H9 (cell line): ENCODE measurements at regions not wholly inside any gene's neighbourhood (a gene's known extent, or its start where the extent isn't known, plus 50 kb on each side); places are given as distances from the start of the nearest gene placed in this dataset.

Experiments
- DNase-seq: peaks from one replicate; pipeline ENCODE4 v3.0.0-alpha.2; 2017
- H2AFZ ChIP-seq: one replicate; pipeline ENCODE4 v1.6.1; 2013; ENCODE audit warnings: mild to moderate bottlenecking, low read length, control low read depth, moderate library complexity
- H2AK5ac ChIP-seq: 2 replicates; pipeline ENCODE4 v1.6.1; 2013; ENCODE audit warnings: low read length, control low read depth, mixed read lengths; ENCODE audit not compliant: insufficient read length
- H2BK120ac ChIP-seq: one replicate; pipeline ENCODE4 v1.6.1; 2013; ENCODE audit warnings: low read depth, mild to moderate bottlenecking, low read length, control low read depth, inconsistent platforms; ENCODE audit not compliant: poor library complexity, severe bottlenecking
- H2BK12ac ChIP-seq: 2 replicates; pipeline ENCODE4 v1.6.1; 2013; ENCODE audit warnings: low read length, control low read depth, mixed read lengths, low read depth; ENCODE audit not compliant: insufficient read length
- H2BK15ac ChIP-seq: 2 replicates; pipeline ENCODE4 v1.6.1; 2013; ENCODE audit warnings: low read depth, low read length, control low read depth
- H2BK20ac ChIP-seq: one replicate; pipeline ENCODE4 v1.6.1; 2013; ENCODE audit warnings: low read depth, mild to moderate bottlenecking, low read length, control low read depth, inconsistent platforms; ENCODE audit not compliant: poor library complexity, severe bottlenecking
- H2BK5ac ChIP-seq: 2 replicates; pipeline ENCODE4 v1.6.1; 2013; ENCODE audit warnings: low read length, control low read depth, mixed read lengths; ENCODE audit not compliant: insufficient read length
- H3K14ac ChIP-seq: 2 replicates; pipeline ENCODE4 v1.6.1; 2013; ENCODE audit warnings: low read length, control low read depth; ENCODE audit not compliant: insufficient read depth
- H3K18ac ChIP-seq: 2 replicates; pipeline ENCODE4 v1.6.1; 2013; ENCODE audit warnings: low read depth, mild to moderate bottlenecking, mixed read lengths, low read length, control low read depth; ENCODE audit not compliant: insufficient read length
- H3K23ac ChIP-seq: 2 replicates; pipeline ENCODE4 v1.6.1; 2013; ENCODE audit warnings: low read length, control low read depth, mixed read lengths, low read depth; ENCODE audit not compliant: insufficient read length
- H3K23me2 ChIP-seq: 2 replicates; pipeline ENCODE4 v1.6.1; 2013; ENCODE audit warnings: low read depth, mild to moderate bottlenecking, mixed read lengths, low read length, control low read depth; ENCODE audit not compliant: insufficient read length, poor library complexity, severe bottlenecking
- H3K27ac ChIP-seq: 2 replicates; pipeline ENCODE4 v1.5.1; 2013; ENCODE audit warnings: low read length, control low read depth, mixed read lengths, low read depth; ENCODE audit not compliant: insufficient read length
- H3K27me3 ChIP-seq: 2 replicates; pipeline ENCODE4 v1.6.1; 2013; ENCODE audit warnings: low read length, control low read depth, inconsistent platforms; ENCODE audit not compliant: insufficient read depth
- H3K4ac ChIP-seq: 2 replicates; pipeline ENCODE4 v1.6.1; 2013; ENCODE audit warnings: low read depth, mild to moderate bottlenecking, control low read depth, inconsistent platforms, low read length, moderate library complexity
- H3K4me1 ChIP-seq: 2 replicates; pipeline ENCODE4 v1.6.1; 2013; ENCODE audit warnings: low read length, control low read depth, inconsistent platforms; ENCODE audit not compliant: insufficient read depth
- H3K4me2 ChIP-seq: 2 replicates; pipeline ENCODE4 v1.6.1; 2013; ENCODE audit warnings: low read length, control low read depth, mixed read lengths; ENCODE audit not compliant: insufficient read length, insufficient read depth
- H3K56ac ChIP-seq: 2 replicates; pipeline ENCODE4 v1.6.1; 2013; ENCODE audit warnings: low read depth, mild to moderate bottlenecking, mixed read lengths, low read length, control low read depth; ENCODE audit not compliant: insufficient read length
- H3K79me1 ChIP-seq: 2 replicates; pipeline ENCODE4 v1.6.1; 2013; ENCODE audit warnings: low read depth, mild to moderate bottlenecking, moderate library complexity, low read length, control low read depth, inconsistent platforms; ENCODE audit not compliant: insufficient read depth, poor library complexity, severe bottlenecking
- H3K79me2 ChIP-seq: 2 replicates; pipeline ENCODE4 v1.6.1; 2013; ENCODE audit warnings: low read length, control low read depth, inconsistent platforms; ENCODE audit not compliant: insufficient read depth
- H3K9ac ChIP-seq: 2 replicates; pipeline ENCODE4 v1.6.1; 2013; ENCODE audit warnings: low read length, control low read depth, mixed read lengths; ENCODE audit not compliant: insufficient read length; ENCODE audit errors: extremely low read depth
- H3K9me3 ChIP-seq: one replicate; pipeline ENCODE4 v1.6.1; 2013; ENCODE audit warnings: low read depth, low read length, inconsistent platforms; ENCODE audit not compliant: control insufficient read depth
- H3T11ph ChIP-seq: one replicate; pipeline ENCODE4 v1.6.1; 2013; ENCODE audit warnings: mild to moderate bottlenecking, low read length, control low read depth, inconsistent platforms
- H4K20me1 ChIP-seq: one replicate; pipeline ENCODE4 v1.6.1; 2013; ENCODE audit not compliant: control insufficient read depth, insufficient read length, insufficient read depth
- H4K5ac ChIP-seq: 2 replicates; pipeline ENCODE4 v1.6.1; 2013; ENCODE audit warnings: low read depth, mild to moderate bottlenecking, mixed read lengths, low read length, control low read depth; ENCODE audit not compliant: insufficient read length
- H4K8ac ChIP-seq: replicated peaks from 2 replicates; pipeline ENCODE4 v1.6.1; 2013; ENCODE audit warnings: low read length, control low read depth, mixed read lengths, low read depth; ENCODE audit not compliant: insufficient read length
- H4K91ac ChIP-seq: 2 replicates; pipeline ENCODE4 v1.6.1; 2013; ENCODE audit warnings: low read depth, mild to moderate bottlenecking, moderate library complexity, mixed read lengths, low read length, control low read depth; ENCODE audit not compliant: insufficient read length
- H3K27ac Mint-ChIP-seq, 3 experiments: 2 replicates in 2 of 3; 3 replicates in 1 of 3; pipeline ENCODE4 v1.8.0; 2020 to 2021; ENCODE audit warnings: mixed read lengths in 3 of 3, mild to moderate bottlenecking in 1 of 3, moderate library complexity in 1 of 3
- H3K27me3 Mint-ChIP-seq: 2 replicates; pipeline ENCODE4 v1.8.0; 2021; ENCODE audit warnings: low read depth, mild to moderate bottlenecking, moderate library complexity, mixed read lengths
- H3K36me3 Mint-ChIP-seq, 3 experiments: 2 replicates in 2 of 3; 3 replicates in 1 of 3; pipeline ENCODE4 v1.8.0; 2020 to 2021; ENCODE audit warnings: low read depth in 3 of 3, mixed read lengths in 3 of 3; ENCODE audit not compliant: insufficient read depth in 1 of 3
- H3K4me1 Mint-ChIP-seq, 2 experiments: 2 replicates each; pipeline ENCODE4 v1.8.0; 2020; ENCODE audit warnings: mixed read lengths in 2 of 2
- H3K4me3 Mint-ChIP-seq, 2 experiments: 2 replicates in 1 of 2; 3 replicates in 1 of 2; pipeline ENCODE4 v1.8.0; 2020 to 2021; ENCODE audit warnings: mild to moderate bottlenecking in 2 of 2, mixed read lengths in 2 of 2, moderate library complexity in 1 of 2
- H3K9me3 Mint-ChIP-seq, 2 experiments: 2 replicates in 1 of 2; 3 replicates in 1 of 2; pipeline ENCODE4 v1.8.0; 2020; ENCODE audit warnings: mild to moderate bottlenecking in 2 of 2, mixed read lengths in 2 of 2, moderate library complexity in 1 of 2
- CTCF ChIP-seq: fragments of 200-600 bp; sonication (generic); conservative IDR thresholded peaks from 3 replicates; pipeline ENCODE4 v1.8.0; 2021; ENCODE audit warnings: antibody characterized with exemption, mild to moderate bottlenecking
- WGBS: extraction: QIAGEN DNeasy Blood & Tissue Kit; methylation state at CpG from one replicate; pipeline ENCODE4 v1.1.7; 2013; ENCODE audit warnings: missing lambda C conversion rate, low lambda C conversion rate, mixed read lengths; ENCODE audit not compliant: insufficient read length; ENCODE audit errors: extremely low coverage; 5-methylcytosine and 5-hydroxymethylcytosine counted together

- WGBS = no CpG with 5 or more reads among the region's 5 CpGs
Observed at GRCh38 chr2:36253086-36253485, 102.5 kb upstream of the CRIM1 start.

More at GRCh38 chr2:36253086-36253485, 102.5 kb upstream of the CRIM1 start:
- Histone ChIP-seq H3K23me2 (no peaks in the 10 kb centered on the region), H3K14ac (no peak overlapping the region), H3K4me2 (no peak overlapping the region), H3K4me1 (no peaks in the 10 kb centered on the region), H3K27ac (no peak overlapping the region), H4K91ac (no peak overlapping the region), H3K18ac (no peak overlapping the region), H2BK12ac (no peak overlapping the region), H2AK5ac (no peak overlapping the region), H3K27me3 (no peaks in the 10 kb centered on the region), H2BK15ac (no peak overlapping the region), H2BK20ac (no peak overlapping the region), H3K79me2 (no peaks in the 10 kb centered on the region), H3K23ac (no peak overlapping the region), H3K79me1 (no peaks in the 10 kb centered on the region), H4K8ac (no peak overlapping the region), H2BK5ac (no peak overlapping the region), H3K9me3 (no peaks in the 10 kb centered on the region), H2AFZ (no peak overlapping the region), H4K5ac (no peak overlapping the region), H4K20me1 (no peaks in the 10 kb centered on the region), H3K4ac (no peak overlapping the region), H3K56ac (no peak overlapping the region), H3T11ph (no peak overlapping the region), H2BK120ac (no peak overlapping the region), H3K9ac (no peak overlapping the region)
- peaks cover 3% of the 10 kb centered on the region in 2 experiments for H3K4me1 Mint-ChIP-seq
- H3K27ac Mint-ChIP-seq = no peak overlapping the region
- TF ChIP-seq CTCF = no peak
- no peaks in the 10 kb centered on the region for H3K27me3 Mint-ChIP-seq
- no peaks in the 10 kb centered on the region for H3K36me3 Mint-ChIP-seq
- no peak for DNase-seq
- H3K9me3 Mint-ChIP-seq = no peaks in the 10 kb centered on the region
- no peak overlapping the region for H3K4me3 Mint-ChIP-seq
